ENCODE measurements at regions not wholly inside any gene's neighbourhood (a gene's known extent, or its start where the extent isn't known, plus 50 kb on each side); places are given as distances from the start of the nearest gene placed in this dataset.

DNA sequence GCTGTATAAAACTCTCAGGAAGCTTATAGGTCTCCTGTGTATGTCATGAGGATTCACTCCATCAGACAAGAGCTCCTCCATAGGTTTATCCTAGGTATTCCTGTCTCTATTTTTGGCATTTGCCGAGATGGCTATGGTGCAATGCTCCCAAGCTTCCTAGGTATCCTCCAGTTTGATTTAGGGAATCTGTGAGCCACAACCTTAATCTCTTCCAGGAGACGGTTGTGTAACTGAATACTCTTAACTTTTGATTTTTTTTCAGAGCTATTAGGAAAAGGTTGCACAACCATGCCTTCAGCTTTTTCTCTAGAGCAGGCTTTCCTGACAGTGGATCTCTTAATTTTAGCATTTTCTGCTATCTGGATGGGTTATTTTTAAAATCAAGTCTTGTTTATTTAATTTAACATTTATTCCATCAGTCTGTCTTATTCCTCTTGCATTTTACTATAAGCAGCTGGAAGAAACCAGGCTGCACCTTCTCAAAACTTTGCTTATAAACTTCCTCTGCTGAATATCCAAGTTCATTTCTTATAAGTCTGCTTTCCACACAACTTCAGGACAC, 69.4 kb upstream of the BACE2 start:
- no peaks in the 10 kb centered on the region for H3K36me3 Mint-ChIP-seq (ENCODE audit: insufficient read depth, unreplicated experiment)
- intact Hi-C loops (cut with micrococcal nuclease; ENCODE audit: unreplicated experiment) = no loop called here
- peaks cover 83% of the 10 kb centered on the region for H3K27me3 Mint-ChIP-seq (ENCODE audit: unreplicated experiment)
- peaks cover 3% of the 10 kb centered on the region for H3K9me3 Mint-ChIP-seq (ENCODE audit: low read depth, unreplicated experiment)
- no peaks in the 10 kb centered on the region for H3K4me1 Mint-ChIP-seq (ENCODE audit: low read depth, unreplicated experiment)
- no TSS peak for BruUV-seq (replicated peaks)
- DNase-seq = no peak
- H3K27ac Mint-ChIP-seq (ENCODE audit: unreplicated experiment) = no peak overlapping the region
- no peak for TF ChIP-seq CTCF (IDR thresholded peaks at IDR 0.05; ENCODE audit: unreplicated experiment)
- H3K4me3 Mint-ChIP-seq (ENCODE audit: low read depth, unreplicated experiment) = no peak overlapping the region
- CTCF ChIA-PET = interaction anchor here (0.7 kb wide), 1 partner anchor 272 kb away, joined by 9 read pairs; no protein-coding TSS in a partner anchor

- CTCF ChIA-PET = no interaction called here
- no peaks in the 10 kb centered on the region for H3K4me1 Mint-ChIP-seq (ENCODE audit: low read depth, unreplicated experiment)
- H3K27me3 Mint-ChIP-seq (ENCODE audit: unreplicated experiment) = peaks cover 82% of the 10 kb centered on the region
- H3K27ac Mint-ChIP-seq (ENCODE audit: unreplicated experiment) = no peak overlapping the region
- peaks cover 7% of the 10 kb centered on the region for H3K9me3 Mint-ChIP-seq (ENCODE audit: low read depth, unreplicated experiment)
- intact Hi-C loops (cut with micrococcal nuclease; ENCODE audit: unreplicated experiment) = no loop called here
- DNase-seq = no peak
- TF ChIP-seq CTCF (IDR thresholded peaks at IDR 0.05; ENCODE audit: unreplicated experiment) = no peak
- no TSS peak for BruUV-seq (replicated peaks)
- H3K36me3 Mint-ChIP-seq (ENCODE audit: insufficient read depth, unreplicated experiment) = no peaks in the 10 kb centered on the region
- no peak overlapping the region for H3K4me3 Mint-ChIP-seq (ENCODE audit: low read depth, unreplicated experiment)
Measured at GRCh38 chr21:41100826-41101550, 67.0 kb upstream of the BACE2 start.

- no peak for TF ChIP-seq CTCF (IDR thresholded peaks at IDR 0.05; ENCODE audit: unreplicated experiment)
- CTCF ChIA-PET = no interaction called here
- intact Hi-C loops (cut with micrococcal nuclease; ENCODE audit: unreplicated experiment) = no loop called here
- Mint-ChIP-seq H3K27me3 (ENCODE audit: unreplicated experiment) (peaks cover 71% of the 10 kb centered on the region), H3K9me3 (ENCODE audit: low read depth, unreplicated experiment) (peaks cover 7% of the 10 kb centered on the region), H3K27ac (ENCODE audit: unreplicated experiment) (no peak overlapping the region), H3K36me3 (ENCODE audit: insufficient read depth, unreplicated experiment) (no peaks in the 10 kb centered on the region), H3K4me1 (ENCODE audit: low read depth, unreplicated experiment) (no peaks in the 10 kb centered on the region), H3K4me3 (ENCODE audit: low read depth, unreplicated experiment) (no peak overlapping the region)
- DNase-seq = no peak
- BruUV-seq (replicated peaks) = no TSS peak
Measured at GRCh38 chr21:41102281-41102680, 65.7 kb upstream of the BACE2 start.

DNA sequence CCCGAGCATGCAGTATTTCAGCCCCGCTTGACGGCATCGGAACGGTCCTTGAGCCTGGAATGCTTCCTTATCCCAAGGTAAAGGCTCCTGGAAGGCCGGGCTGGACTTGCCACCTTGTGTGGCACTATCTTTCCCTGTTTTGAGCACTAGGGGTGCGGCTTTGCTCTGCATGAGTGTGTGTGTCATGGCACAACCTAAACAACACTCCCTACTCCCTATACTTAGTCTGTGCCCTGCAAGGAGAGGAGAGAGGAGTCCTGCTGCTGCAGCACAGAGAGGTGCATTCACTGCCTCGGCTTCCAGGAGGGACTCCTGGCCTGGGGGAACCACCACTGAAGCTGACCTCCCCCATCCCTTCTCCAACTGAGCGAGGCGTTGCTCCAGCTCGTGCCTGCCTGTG, 60.4 kb upstream of the BACE2 start:
- DNase-seq = no peak
- CTCF ChIA-PET = no interaction called here
- H3K4me3 Mint-ChIP-seq (ENCODE audit: low read depth, unreplicated experiment) = no peak overlapping the region
- peaks cover 3% of the 10 kb centered on the region for H3K9me3 Mint-ChIP-seq (ENCODE audit: low read depth, unreplicated experiment)
- intact Hi-C loops (cut with micrococcal nuclease; ENCODE audit: unreplicated experiment) = no loop called here
- H3K27ac Mint-ChIP-seq (ENCODE audit: unreplicated experiment) = no peak overlapping the region
- peaks cover 77% of the 10 kb centered on the region for H3K27me3 Mint-ChIP-seq (ENCODE audit: unreplicated experiment)
- H3K4me1 Mint-ChIP-seq (ENCODE audit: low read depth, unreplicated experiment) = no peaks in the 10 kb centered on the region
- H3K36me3 Mint-ChIP-seq (ENCODE audit: insufficient read depth, unreplicated experiment) = no peaks in the 10 kb centered on the region
- BruUV-seq (replicated peaks) = no TSS peak
- TF ChIP-seq CTCF (IDR thresholded peaks at IDR 0.05; ENCODE audit: unreplicated experiment) = no peak

All from Calu3 (cell line).